ENCODE measurements at regions not wholly inside any gene's neighbourhood (a gene's known extent, or its start where the extent isn't known, plus 50 kb on each side); places are given as distances from the start of the nearest gene placed in this dataset.

DNA sequence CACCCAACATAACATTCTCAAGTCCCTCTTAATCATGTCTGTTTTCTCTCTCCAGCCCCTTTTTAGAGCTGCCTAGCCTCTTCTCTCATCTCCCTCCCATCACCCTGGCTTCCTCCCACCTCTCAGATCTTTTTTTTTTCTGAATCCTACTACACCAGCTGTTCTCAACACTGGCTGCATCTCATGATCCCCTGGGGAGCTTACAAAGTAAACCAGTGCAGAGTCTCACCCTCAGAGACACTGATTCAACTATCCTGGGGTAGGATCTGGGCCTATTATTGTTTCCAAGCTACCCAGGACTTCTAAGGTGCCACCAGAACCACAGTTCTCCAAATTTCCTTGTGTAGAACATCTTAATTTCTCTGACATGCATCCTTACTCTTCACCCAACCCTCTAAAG, 50.3 kb upstream of the ACAN start:
- no peaks in the 10 kb centered on the region for H3K36me3 ChIP-seq
- no peaks in the 10 kb centered on the region for H3K4me1 ChIP-seq
- no peaks in the 10 kb centered on the region for H3K9me3 ChIP-seq
- H3K4me3 ChIP-seq = no peak overlapping the region
- no peak for DNase-seq (ENCODE audit: low spot score in 2 of 2)
- TF ChIP-seq EP300 (IDR thresholded peaks at IDR 0.05) (no peak), POLR2A (IDR thresholded peaks at IDR 0.05) (no peak)
- H3K27me3 ChIP-seq = no peaks in the 10 kb centered on the region
- H3K27ac ChIP-seq = no peak overlapping the region

All from tibial nerve (tissue), 4 donors.